ENCODE measurements at regions not wholly inside any gene's neighbourhood (a gene's known extent, or its start where the extent isn't known, plus 50 kb on each side); places are given as distances from the start of the nearest gene placed in this dataset.

DNA sequence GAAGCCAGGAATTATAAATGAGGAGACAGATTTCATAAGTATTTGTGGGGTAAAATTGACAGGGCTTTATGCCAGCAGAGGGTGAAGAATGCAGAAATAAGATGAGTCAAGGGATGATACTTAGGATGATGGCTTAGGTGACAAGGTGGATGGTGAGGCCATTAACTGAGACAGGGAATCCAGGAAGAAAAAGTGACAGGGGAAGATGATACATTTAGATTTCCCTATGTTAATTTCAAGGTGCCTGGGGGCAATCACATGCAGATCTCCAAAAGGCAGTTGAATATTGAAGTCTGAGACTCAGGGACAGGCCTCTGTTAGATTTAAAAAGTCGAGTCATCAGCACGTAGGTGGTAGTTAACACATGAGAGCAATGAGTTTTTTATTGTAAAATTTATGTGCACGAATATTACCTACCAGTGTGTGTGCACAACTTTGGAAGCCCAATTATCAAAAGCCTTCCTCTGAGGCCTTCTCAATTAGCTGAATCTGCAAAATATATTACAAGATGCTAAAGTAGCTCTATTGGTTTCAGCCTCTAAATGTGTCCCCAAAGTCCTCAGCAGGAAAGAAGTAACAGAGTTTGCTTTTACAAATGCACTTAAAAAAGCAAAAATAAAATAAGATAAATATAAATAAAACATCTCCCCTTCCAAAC is 67.9 kb upstream of the CHL1 start:
- TF ChIP-seq, protein P1, sequence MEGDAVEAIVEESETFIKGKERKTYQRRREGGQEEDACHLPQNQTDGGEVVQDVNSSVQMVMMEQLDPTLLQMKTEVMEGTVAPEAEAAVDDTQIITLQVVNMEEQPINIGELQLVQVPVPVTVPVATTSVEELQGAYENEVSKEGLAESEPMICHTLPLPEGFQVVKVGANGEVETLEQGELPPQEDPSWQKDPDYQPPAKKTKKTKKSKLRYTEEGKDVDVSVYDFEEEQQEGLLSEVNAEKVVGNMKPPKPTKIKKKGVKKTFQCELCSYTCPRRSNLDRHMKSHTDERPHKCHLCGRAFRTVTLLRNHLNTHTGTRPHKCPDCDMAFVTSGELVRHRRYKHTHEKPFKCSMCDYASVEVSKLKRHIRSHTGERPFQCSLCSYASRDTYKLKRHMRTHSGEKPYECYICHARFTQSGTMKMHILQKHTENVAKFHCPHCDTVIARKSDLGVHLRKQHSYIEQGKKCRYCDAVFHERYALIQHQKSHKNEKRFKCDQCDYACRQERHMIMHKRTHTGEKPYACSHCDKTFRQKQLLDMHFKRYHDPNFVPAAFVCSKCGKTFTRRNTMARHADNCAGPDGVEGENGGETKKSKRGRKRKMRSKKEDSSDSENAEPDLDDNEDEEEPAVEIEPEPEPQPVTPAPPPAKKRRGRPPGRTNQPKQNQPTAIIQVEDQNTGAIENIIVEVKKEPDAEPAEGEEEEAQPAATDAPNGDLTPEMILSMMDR (IDR thresholded peaks at IDR 0.05; ENCODE audit: low read depth, low read length): no peak
- TF ChIP-seq EZH2phosphoT487 (IDR thresholded peaks at IDR 0.05; ENCODE audit: low read depth): no peak

All from OCI-LY3 (cell line).